HPDE6-E6E7 (cell line): ENCODE measurements at regions not wholly inside any gene's neighbourhood (a gene's known extent, or its start where the extent isn't known, plus 50 kb on each side); places are given as distances from the start of the nearest gene placed in this dataset.
"Not testable (repeated sequence)": the region's sequence is repeated elsewhere in the genome, so short reads cannot be mapped to it uniquely, and the experiment has no call there.

ENCODE experiments used
- DNase-seq: peaks from one replicate; pipeline ENCODE4 v3.0.0; 2011; ENCODE audit warnings: missing footprints; ENCODE audit errors: extremely low spot score

DNA sequence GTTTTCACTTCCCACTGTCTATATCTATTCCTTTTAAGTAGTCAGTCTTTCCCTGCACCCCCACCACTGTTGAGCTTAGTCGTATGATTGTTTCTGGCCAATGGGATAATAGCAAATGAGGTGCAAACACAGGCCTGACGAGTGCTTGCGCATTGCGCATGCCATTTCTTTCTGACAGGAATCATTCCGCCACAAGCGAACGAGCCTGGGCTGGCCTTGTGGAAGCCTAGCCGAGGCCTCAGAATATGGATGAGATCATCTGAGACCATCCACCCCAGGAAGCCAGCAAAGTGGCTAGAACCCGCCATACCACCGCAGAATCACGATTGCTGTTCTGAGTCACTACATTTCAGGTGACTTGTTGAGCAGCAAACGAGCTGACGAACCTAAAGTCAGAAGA lies 52.2 kb upstream of the PRL start:
- no peak for DNase-seq

DNA sequence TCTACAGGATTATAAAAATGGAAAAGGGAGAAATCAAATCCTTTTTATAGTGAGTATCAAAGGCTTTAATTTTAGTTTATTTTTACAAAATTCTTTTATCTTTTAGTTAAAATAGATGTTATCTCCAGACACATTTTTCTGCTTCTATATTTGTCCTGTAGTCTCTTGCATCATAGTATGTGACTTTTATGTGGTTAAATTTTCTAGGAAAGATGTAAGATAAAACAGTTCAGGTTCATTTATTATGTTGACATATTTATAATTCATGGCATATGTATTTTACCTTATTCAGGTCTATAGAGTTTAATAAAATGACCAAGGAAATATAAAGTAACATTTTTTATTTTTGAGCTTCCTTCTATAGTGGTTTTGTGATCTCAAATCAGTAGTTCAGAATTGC lies 52.7 kb upstream of the PRL start:
- DNase-seq = no peak

DNA sequence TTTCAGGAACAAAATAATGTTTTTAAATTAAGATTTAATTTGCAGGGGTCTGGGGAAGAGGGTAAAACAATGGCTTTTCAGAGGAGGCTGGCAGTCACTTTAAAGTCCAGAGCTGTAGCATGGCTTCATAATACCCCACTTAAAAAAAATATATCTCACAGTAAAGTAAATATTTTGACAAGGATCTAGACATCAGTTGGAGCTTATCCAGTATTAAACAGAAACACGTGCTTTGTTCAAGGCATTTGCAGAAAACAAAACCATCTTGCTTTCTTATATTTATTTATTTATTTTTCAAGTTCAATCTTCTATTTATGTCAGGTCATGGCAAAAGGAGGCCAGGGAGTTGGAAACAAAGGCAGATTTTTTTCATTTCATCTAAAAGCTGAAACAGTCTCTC lies 53.3 kb upstream of the PRL start:
- no peak for DNase-seq

DNA sequence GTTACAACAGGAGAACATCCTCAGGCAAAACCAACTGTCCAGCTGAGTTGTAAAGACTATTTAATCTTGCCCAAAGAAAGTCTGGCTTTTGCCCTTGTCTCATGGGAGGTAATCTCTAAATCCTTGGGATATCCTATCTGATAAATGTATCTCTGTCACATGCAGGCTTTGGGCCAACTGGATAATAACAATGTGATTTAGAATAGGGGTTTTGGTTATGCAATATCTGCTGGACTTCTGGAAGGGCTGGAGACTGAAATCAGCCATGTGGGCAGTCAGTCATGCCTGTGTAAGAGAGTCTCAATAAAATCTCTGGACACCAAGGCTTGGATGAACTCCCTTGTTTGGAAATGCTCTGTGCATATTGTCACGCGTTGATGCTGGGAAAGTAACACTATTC lies 56.3 kb upstream of the PRL start:
- DNase-seq = no peak

DNA sequence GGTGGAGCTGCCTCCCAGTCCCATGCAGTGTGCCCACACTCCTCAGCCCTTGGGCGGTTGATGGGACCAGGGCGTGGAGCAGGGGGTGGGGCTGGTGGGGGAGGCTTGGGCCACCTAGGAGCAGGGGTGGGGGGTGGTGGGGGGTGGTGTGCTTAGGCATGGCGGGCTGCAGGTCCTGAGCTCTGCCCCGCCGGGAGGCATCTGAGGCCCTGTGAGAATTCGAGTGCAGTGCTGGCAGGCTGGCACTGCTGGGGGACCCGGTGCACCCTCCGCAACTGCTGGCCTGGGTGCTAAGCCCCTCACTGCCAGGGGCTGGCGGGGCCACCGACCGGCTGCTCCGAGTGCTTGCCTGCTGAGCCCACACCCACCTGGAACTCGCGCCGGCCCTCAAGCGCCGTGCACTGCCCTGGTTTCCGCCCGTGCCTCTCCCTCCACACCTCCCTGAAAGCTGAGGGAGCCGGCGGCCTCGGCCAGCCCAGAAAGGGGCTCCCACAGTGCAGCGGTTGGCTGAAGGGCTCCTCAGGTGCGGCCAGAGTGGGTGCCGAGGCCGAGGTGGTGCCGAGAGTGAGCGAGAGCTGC lies 59.6 kb upstream of the PRL start:
- DNase-seq = no peak

DNA sequence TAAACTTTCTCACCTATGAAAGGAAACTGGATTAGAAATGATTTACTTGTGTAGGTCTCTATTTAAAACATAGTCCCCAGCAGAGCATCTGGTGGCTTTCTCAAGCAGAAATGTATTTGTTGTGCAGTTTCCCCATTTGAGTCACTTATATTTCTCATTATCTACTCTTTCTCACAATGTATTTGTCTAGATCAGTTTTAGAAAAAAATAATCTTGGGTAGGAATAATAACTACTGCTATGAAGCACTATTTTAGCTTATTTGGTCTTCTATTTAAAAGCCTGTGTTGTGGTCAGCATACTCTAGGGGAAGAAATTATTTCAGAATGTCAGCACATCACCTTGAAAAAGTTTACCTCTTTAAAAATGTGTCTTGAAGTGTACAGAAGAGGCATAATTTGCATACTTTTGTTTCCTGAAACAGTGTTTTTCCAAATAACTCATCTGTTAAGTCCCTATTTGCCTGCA lies 60.9 kb upstream of the PRL start:
- DNase-seq = no peak

DNA sequence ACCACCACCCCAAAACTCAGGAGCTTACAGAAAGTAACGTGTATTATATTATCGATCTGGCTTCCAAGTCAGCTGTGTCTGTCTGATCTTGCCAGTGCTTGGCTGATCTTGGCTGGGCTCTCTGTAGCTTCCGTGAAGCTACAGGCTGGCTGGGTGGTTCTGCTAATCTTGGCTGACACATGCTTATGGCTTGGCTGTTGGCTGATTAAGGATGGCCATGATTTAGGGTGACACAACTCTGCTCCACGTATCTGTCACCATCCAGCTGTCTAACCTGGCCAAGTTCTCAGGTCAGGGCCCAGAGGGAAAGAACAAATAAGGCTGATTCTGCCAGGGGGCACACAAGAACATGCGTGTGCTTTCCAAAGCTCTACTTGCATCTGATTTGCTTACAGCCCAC lies 64.7 kb upstream of the PRL start:
- DNase-seq = no peak

DNA sequence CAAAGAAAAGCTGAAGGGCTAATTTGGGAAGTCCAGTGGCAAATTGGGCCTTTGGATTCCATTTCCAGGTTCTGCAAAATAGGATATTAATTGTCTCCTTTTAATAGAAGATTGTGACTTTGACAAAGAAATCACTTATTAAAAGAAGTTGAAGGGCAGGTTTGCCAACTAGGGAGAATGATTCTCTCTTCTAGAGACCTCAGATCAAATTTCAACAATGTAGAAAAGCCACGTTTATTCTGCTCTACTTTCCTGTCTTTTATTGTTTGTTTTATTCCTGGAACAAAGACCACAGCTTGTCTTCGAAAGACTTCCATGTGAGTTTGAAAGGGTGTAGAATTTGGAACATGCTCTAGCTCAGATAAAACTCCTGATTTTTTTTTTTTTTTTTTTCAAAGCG lies 65.5 kb upstream of the PRL start:
- DNase-seq = peak; percentile 11

DNA sequence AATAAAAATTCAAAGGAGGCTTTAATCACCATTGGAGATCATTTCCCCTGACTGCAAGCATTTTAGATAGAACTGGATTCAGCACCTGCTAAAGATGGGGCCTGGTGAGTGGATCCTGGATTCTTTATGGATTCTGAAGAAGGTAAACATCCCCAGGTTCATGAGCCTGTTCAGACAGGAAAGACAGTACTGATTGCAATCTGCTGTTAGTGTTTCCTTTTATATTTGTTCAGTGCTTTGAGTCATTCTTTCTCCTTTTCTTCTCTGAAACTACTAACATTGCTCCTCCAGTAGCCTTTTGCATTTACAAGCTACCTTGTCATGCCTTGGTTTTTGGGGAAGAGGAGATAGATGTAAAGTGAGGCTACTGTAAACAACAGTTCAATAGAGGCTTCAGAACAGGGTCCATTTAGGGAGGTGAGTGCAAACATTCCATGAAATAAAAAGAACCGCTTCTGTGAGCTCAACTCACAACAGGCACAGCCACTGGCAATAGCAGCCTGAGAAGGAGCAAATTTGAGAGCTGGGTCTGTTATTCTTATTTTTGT lies 66.4 kb upstream of the PRL start:
- DNase-seq = peak; percentile 68

DNA sequence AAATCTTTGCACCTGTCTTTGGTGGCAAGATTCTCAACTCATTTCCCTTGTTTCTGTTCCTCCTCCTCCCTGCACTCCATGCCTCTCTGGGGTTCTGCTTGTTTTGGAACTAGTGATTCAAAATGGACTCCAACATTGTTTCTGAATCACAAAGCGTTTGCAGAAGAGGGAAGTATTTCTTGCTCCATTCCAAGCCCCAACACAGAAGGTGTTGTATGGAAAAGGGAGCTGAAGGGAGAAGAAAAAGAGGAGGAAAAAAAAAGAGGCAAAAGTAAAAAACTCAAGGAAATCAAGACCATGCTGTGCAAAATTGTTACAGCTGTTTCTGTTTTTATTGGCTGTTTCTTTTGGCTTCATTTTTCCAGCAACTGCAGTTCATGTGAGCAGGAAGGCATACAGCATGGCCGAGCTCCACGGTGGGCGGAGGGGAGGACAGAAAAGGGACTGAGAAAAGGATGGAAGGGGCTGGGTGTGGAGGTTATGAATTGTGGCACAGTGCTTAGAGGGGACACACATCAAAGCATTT lies 66.9 kb upstream of the PRL start:
- DNase-seq = no peak

DNA sequence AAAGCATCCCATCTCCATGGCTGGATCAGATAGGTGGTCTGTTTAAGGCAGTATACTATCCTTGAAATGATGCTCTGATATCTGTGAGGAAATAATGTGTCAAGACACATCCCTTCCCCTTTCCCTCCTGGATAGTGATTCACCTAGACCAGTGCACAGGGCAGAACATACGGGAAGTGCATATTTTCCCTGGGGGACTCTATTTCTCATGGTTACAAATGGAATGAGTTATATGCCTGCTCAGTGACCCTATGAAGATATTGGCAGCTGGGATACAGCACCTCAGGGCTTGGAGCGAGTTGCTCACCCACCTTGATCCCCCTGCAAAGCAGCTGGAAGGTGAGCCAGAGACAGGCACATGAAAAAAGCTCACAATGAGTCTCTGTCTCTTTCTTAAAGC lies 67.5 kb upstream of the PRL start:
- DNase-seq = peak; percentile 39

DNA sequence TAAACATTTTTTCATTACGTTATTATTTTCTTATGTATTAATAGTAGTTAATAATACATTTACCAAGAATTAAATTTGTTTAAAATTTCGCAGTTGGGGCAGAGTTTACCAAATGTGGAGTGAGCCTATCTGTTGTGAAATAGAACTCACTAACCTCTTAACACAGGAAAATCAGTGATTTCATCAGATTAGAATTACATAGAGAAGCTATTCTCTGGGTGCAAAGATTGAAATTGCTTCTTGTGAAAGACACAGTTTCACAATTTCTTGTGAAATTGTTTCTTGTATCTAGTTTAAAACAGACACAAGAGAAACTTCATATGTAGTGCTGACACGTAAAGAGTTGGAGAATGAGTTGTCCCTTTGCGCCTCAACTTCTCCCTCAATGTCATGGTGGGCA lies 69.4 kb upstream of the PRL start:
- DNase-seq = no peak

DNA sequence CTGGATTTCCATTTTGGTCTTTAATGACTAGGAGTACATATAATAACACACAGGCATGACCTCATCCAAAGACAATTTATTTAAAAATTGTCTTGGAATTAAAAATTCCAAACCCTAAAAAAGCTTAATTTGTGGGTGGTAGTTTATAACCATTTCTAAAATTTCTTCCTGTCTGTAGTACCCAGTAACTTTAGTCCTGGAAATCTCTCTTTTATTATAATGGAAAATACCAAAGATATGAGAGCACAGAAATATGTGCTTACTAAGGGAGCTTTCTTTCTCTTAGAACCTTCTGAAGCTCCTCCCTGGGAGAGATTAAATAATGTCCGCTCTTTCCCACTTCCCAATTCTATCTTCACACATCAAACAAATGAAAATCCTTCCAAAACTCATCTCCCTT lies 70.5 kb upstream of the PRL start:
- DNase-seq = no peak

DNA sequence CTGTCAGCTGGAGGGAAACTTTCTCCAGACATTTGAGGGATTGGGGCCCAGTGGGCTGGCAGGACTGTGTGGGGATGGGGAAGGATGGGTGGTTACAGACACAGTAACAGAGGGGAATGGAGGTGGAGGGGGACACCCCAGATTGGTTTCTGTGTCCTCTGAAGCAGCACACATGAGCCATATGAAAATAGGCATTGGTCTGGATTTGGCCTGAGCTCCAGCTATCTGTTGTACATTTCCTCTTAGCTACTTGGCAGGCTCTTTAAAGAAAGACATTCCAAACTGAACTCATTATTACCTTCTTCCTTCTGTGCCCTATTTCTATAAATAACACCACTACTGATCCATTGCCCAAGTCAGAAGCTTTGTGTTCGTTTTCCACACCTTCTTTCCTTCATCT lies 72.0 kb upstream of the PRL start:
- DNase-seq = no peak

DNA sequence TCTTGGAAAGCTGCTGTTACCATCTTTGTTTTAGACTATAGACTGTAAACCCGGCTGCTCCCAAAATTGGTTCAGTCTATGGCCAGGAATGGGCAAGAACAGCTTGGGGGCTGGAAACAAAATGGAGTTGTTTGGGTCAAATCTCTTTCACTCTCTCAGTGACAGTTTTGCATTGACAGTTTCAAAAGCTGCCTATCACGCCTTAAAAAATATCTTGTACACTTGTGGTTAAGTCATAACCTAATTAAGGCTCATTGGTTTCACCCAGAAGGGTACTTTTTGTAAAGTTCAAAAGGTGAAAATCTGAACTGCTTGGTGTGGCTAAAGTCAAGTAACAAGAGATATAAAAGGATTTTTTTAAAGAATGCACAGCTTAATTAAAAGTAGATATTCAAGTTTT lies 76.1 kb upstream of the PRL start:
- no peak for DNase-seq

DNA sequence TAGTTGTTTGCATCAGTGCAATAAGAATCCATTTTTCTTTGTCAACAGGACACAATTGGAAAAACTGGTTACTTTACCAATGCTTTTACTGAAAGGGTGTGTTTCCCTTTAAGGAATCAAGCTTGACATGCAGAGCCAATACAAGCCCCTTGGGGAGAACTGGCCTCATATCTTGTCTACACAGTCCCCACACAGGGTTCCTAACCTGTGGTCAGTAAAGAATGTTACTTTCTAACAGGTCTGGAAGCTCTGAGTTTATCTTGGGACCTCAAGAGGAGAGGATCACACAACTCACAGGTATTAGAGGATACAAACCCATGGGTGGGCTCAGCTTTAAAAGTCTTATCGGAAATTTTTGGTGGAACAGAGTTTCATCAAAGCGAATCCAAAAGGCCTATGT lies 78.1 kb upstream of the PRL start:
- not testable (repeated sequence) for DNase-seq

DNA sequence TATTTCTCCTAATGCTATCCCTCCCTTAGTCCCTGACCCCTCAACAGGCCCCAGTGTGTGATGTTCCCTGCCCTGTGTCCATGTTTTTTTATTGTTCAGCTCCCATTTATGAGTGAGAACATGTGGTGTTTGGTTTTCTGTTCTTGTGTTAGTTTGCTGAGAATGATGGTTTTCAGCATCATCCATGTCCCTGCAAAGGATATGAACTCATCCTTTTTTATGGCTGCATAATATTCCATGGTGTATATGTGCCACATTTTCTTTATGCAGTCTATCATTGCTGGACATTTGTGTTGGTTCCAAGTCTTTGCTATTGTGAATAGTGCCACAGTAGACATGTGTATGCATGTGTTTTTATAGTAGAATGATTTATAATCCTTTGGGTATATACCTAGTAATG lies 79.5 kb upstream of the PRL start:
- not testable (repeated sequence) for DNase-seq

DNA sequence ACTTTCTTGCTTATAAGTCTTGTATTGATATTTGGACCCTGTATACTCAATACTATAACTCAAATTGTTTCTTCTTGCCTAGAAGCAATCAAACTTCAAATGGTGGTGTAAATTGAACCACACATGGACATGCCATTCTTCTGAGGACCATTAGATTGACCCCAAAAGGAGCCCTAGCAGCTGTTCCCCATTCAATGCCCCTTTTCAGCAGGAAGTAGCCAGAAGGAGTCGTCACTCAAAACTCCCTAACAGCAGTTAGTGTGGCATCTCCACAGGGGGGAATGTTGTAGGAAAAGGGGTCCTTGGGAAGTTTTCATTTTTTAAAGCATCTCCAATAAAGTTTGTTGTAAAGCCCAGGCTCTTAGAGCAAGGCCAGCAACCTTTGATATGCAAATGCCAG lies 81.7 kb upstream of the PRL start:
- DNase-seq = not testable (repeated sequence)

DNA sequence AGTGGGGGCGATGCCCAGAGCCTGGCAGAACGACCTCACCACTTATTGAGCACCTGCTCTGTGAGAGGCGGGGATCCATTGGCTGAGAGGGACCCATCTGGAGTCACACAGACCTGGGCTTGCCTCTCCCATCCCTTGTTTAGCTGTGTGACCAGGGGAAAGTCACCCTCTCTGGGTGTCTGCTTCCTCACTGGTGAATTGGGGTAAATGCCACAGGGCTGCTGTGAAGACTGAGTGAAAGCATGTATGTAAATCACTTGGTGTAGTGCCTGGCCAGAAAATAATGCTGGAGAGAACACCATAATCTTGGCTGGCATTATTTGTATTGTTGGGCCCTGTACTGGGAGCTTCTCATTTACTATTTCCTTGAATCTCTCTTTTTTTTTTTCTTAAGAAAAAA lies 83.4 kb upstream of the PRL start:
- DNase-seq = no peak

DNA sequence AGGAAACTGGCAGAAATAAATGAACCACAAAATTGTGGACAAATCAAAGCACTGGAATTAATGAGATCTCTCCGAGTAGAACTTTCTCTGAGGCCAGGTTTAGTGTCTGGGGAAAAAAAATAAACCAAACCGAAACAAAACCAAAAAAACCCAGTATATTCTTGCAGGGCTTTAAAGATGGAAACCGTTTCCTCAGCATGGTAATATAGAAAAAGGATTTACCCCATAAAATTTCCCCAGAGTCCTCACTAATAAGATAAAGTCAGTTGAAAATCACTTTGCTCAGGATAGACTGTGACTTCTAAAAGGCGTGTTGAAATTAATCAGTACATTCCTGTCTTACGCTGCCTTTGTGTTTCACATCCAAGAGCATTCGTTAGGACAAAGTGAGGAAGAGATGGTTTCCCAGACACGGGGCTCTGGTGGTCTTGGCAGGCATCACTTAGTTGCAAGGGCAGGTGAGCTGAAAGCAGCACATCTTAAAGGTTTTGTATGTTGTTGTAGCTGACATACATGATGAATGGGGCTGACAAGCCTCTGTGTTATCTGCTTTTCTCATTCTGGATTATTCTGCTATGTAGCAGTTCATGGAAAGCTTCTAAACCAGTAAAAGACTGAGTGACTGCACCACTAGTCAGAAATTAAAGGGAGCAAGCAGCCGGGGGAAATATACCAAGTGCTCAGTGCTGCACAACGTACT lies 85.2 kb upstream of the PRL start:
- DNase-seq = no peak

DNA sequence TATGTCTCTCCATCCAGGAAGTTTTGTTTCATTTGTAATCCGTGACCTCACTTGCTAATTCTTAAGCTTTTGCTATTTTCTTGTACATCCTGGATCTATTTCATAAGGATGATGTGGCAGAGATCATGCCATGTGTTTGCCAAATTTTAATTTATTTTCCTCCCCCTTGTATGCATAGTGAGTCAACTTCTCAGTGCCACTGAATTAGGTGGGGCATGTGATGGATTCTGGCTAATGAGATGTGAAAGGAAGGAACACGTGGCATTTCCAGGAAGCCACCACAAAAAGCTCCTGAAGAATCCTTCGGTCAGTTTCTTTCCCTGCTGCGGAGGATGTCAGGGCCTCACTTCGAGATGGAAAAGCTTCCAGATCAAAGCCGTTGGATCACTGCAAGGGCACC lies 86.2 kb upstream of the PRL start:
- DNase-seq = no peak

DNA sequence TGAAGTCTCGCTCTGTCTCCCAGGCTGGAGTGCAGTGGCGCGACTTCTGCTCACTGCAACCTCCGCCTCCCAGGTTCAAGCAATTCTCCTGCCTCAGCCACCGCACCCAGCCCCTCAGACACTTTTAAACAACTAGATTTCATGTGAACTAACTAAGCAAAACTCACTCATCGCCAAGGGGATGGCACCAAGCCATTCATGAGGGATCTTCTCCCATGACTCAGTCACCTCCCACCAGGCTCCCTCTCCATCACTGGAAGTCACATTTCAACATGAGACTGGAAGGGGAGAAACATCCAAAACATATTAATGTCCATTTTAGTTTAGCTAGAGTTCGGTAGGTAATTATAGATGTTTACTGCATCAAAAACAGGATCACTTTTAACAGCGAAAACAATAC lies 95.9 kb upstream of the PRL start:
- DNase-seq = no peak

DNA sequence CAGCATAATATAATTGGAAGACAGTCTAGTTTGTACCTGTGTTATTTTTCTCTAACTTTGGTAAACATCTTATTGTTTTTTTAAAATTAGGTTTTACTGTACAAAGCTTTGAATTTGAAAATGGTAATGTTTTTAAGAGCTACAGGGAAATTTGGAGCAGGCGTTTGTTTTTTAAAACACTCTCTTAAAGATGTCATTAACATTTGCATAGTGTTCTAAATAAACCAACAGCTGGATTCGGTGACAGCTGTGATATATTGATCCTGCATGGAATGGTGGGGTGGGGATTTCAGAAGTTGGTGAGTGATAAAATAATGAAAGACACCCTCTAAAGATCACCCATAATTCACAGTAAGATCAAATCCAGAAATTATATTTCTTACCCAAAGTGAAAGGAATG lies 97.9 kb upstream of the PRL start:
- DNase-seq = no peak
